GM21619 (cell line): ENCODE measurements at regions not wholly inside any gene's neighbourhood (a gene's known extent, or its start where the extent isn't known, plus 50 kb on each side); places are given as distances from the start of the nearest gene placed in this dataset.
"Not testable (repeated sequence)": the region's sequence is repeated elsewhere in the genome, so short reads cannot be mapped to it uniquely, and the experiment has no call there.

Experiments used
- ATAC-seq: cut with Tn5 transposase; IDR thresholded peaks from one replicate; pipeline ENCODE4 v1.9.1; 2021; ENCODE audit not compliant: unreplicated experiment

GRCh38 chr16:54985156-54985555, 54.5 kb downstream of the IRX5 start:
- no peak for ATAC-seq

DNA sequence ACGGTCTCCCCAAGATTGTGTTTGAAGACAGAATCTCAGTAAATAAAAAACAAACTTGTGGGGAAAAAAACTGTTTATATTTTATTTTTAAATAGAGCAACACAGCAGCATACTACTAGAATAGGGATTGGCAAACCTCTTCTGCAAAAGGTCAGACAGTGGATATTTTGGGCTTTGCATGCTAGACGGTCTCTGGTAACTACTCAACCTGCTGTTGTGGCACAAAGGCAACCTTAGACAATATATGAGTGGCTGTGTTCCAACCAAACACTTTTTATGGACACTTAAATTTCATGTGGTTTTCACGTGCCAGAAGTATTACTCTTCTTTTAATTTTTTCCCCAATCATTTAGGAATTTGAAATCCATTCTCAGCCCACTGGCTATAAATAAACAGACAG, 55.0 kb downstream of the IRX5 start:
- no peak for ATAC-seq

- no peak for ATAC-seq
Measured at GRCh38 chr16:54986409-54986808, 55.7 kb downstream of the IRX5 start.

GRCh38 chr16:54987081-54987480, 56.4 kb downstream of the IRX5 start:
- ATAC-seq, result no peak

DNA sequence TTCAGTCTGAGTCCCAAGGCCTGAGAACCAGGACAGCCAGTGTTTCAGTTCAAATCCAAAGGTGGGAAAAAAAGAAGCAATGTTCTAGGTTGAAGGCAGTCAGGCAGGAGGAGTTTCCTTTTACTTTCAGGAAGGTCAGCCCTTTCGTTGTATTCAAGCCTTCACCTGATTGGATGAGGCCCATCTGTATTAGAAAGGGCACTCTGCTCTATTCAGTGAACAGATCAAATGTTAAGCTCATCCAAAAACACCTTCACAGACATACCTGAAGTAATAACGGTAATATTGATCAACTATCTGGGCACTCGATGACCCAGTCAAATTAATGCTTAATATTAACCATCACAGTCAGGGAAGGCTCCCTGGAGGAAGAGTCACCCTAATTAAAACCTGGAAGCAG, 60.9 kb downstream of the IRX5 start:
- no peak for ATAC-seq

DNA sequence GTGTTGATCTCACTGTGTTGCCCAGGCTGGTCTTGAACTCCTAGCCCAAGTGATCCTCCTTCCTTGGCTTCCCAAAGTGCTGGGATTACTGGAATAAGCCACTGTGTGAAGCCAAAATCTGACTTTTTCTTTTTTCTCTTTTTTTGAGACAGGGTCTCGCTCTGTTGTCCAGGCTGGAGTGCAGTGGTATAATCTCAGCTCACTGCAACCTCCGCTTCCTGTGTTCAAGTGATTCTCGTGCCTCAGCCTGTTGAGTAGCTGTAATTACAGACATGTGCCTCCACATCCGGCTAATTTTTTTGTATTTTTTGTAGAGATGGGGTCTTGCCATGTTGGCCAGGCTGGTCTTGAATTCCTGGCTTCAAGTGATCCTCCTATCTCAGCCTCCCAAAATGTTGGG, 61.3 kb downstream of the IRX5 start:
- not testable (repeated sequence) for ATAC-seq

- no peak for ATAC-seq
Measured at GRCh38 chr16:54993106-54993895, 62.6 kb downstream of the IRX5 start.

DNA sequence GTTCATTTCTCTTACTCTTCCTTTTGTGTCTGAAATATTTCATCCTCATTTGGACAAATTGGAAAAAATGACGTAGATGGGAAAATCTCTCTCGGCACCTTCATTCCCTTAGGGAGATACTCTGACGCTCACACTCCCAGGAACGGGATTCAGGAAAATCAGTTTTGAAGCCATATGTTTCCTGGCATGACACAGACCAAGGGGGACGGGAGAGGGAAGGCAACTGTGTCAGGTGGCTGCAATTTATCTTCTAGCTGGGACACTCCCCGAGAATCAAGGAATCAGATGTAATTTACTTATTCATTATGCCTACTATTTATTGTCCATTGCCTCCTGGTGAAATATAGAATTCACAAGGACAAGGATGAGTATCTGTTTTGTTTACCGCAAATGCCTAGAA, 65.5 kb downstream of the IRX5 start:
- no peak for ATAC-seq

DNA sequence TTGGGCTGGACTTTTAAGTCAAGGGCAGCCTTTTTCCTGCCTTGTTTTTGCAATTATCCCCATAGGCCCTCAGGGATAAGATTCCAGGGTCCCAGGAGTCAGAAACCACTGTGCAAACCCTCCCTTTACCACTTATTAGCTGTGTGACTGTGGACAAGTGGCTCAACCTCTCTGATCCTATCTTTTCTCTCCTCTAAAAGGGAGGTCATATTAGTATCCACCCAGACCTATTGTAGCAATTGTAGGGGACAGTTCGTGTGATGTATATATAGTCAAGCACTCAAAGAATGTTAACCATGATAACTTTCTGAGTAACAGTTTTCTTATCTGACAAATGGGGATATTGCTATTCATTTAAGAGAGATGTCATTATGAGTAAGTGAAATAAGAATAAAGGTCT, 68.2 kb downstream of the IRX5 start:
- no peak for ATAC-seq

- no peak for ATAC-seq
Measured at GRCh38 chr16:54999481-54999880, 68.8 kb downstream of the IRX5 start.

DNA sequence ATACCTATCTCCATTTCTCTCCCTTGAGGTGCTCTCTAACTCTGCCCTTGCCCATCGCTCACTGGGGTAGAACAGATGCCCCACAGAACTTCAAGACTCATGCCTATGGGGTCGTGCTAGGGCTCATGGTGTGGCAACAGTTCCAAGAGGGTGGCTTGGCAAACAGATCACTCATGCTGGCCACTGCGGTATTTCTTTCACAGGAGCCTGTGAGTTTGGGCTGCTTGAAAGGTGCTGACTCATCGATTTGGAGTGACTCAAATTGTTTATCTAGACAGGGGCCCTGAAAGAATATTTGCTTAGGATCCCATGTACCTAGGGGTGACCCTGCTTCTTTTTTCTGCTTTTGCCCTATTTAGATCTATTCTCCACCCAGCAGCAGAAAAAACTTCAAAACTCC, 69.9 kb downstream of the IRX5 start:
- no peak for ATAC-seq

DNA sequence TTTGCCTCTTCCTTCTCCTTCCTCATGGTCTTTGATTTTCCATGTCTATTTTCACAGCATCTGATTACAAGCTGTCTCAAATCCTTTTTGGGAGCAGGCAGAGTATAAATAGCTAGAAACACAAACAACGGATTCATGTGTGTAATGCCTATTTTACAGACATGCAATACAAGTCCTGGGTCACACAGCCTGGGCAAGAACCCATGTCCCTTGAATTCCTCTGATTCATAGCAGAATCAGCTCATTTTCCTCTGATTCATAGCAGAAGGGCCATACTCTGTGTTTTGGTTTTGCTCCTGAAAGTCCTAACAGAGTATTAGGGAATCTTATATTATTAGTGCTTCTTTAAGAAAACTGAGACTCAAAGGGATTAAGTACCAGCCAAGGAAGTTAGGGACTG, 71.3 kb downstream of the IRX5 start:
- ATAC-seq, result no peak

DNA sequence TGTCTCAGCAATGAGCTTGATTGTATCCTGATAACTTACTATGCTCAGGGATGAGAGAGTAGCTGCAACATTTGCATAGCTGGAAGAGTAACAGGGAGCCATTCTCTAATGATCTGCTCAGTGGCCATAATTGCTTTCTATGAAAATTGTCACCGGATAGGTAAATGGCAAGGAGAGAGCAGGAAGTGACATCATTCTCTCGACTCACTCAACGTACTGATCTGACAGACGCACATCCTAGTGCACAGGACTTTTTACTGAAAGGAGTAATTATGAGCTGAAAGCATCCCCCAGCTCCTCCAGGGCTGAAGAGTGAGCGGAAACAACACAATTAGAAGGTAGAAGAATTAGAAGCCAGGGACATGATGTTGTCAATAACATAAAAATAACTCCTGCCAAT, 71.8 kb downstream of the IRX5 start:
- no peak for ATAC-seq

- no peak for ATAC-seq
Measured at GRCh38 chr16:55003306-55003705, 72.6 kb downstream of the IRX5 start.

- ATAC-seq, result no peak
Measured at GRCh38 chr16:55003916-55004315, 73.3 kb downstream of the IRX5 start.

DNA sequence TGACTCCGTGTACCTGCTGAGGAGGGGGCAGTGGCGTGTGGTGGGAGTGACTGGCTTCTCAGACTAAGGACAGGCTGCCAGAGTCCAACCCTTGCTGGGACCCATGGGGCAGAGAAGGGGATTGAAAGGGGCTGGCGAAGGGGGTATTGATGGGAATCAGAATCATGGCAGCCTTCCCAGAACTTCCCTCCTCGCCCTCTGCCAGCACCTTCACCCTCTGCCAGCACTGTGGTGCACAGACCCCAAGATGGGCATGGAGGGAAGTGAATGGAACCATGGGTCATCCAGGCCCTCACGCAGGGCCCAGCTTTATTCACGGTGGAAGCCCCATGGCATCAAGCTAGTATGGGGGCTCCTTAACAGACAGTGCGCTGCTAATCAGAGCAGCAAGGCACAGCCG, 76.8 kb downstream of the IRX5 start:
- ATAC-seq, result no peak

- no peak for ATAC-seq
Measured at GRCh38 chr16:55008836-55009510, 78.3 kb downstream of the IRX5 start.

- no peak for ATAC-seq
Measured at GRCh38 chr16:55009581-55009980, 78.9 kb downstream of the IRX5 start.

DNA sequence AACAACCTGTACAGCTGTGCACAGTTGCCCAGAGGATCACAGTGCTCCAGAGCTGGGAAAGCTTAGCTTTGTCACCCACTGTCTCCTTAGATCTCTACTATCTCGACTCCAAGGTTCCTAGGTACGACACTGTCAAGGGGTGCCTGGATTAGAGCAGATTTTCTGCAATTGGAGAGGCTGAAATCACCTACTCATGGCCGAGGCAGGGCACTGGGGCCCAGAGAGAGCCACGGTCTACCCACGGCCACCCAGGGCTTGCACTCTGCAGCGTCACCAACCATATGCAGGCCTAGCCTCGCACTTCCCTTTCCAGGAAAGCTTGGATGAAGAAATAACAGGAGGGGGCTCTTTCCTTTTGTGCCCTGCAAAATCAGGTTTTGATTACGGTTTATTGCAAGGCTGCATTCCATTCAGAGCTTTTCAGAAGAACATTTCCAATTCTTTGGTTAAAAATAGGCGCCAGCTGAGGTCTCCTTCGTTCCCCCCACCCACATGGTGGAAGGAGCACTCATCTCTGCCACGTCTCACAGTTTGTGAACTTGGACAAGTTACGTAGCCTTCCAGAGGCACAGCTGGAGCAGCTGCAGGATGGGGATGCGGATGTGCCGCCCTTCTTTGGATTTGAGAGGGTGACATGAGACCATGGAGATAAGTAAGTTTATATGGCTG, 80.0 kb downstream of the IRX5 start:
- no peak for ATAC-seq

GRCh38 chr16:55012362-55012761, 81.7 kb downstream of the IRX5 start:
- ATAC-seq, result no peak

- ATAC-seq, result no peak
Measured at GRCh38 chr16:55012793-55013192, 82.1 kb downstream of the IRX5 start.

DNA sequence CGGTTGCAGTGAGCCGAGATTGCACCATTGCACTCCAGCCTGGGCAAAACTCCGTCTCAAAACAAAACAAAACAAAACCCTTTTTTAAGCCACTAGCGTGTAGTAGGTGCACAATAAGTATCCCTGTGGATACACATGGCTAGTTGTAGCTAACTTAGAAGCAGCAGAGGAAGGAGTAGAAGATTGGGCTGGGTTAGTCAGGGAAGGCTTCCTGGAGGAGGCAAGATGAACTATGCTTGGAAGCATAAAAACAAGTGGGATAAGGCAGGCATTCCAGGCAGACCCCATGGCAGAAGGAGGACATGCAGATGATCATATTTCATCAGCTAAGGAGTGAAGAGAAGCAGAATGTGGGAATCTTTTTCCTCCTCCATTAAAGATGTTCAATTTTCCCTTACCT, 83.4 kb downstream of the IRX5 start:
- ATAC-seq, result no peak
